Muscle of back (tissue), 3 donors: ENCODE measurements at regions not wholly inside any gene's neighbourhood (a gene's known extent, or its start where the extent isn't known, plus 50 kb on each side); places are given as distances from the start of the nearest gene placed in this dataset.

ENCODE experiments used
- DNase-seq, 3 donors: peaks; one replicate each; pipeline versions ENCODE4 v3.0.0 to v3.0.0-alpha.2; 2013

- DNase-seq: no peak
These were observed 1064.3 kb upstream of the CDH2 start for GRCh38 chr18:29241199-29241598.

GRCh38 chr18:29234751-29235150, 1057.8 kb upstream of the CDH2 start:
- no peak for DNase-seq

GRCh38 chr18:29226213-29226612, 1049.3 kb upstream of the CDH2 start:
- no peak for DNase-seq

GRCh38 chr18:29225351-29225750, 1048.4 kb upstream of the CDH2 start:
- no peak for DNase-seq

- peak in 2 of 3 donors; percentile 1 to 30 for DNase-seq
These were observed 1041.2 kb upstream of the CDH2 start for GRCh38 chr18:29218091-29218490.

- DNase-seq: no peak
These were observed 1040.4 kb upstream of the CDH2 start for GRCh38 chr18:29217124-29217915.

GRCh38 chr18:29198834-29199233, 1021.9 kb upstream of the CDH2 start:
- DNase-seq: no peak

GRCh38 chr18:29196307-29196706, 1019.4 kb upstream of the CDH2 start:
- no peak for DNase-seq

- no peak for DNase-seq
These were observed 1014.3 kb upstream of the CDH2 start for GRCh38 chr18:29191263-29191662.

- DNase-seq: no peak
These were observed 1011.8 kb upstream of the CDH2 start for GRCh38 chr18:29188760-29189159.

- DNase-seq: no peak
These were observed 1008.9 kb upstream of the CDH2 start for GRCh38 chr18:29185801-29186200.

- peak in 1 of 3 donors; percentile 43 for DNase-seq
These were observed 1007.7 kb upstream of the CDH2 start for GRCh38 chr18:29184654-29185053.

GRCh38 chr18:29181151-29181901, 1004.4 kb upstream of the CDH2 start:
- DNase-seq: peak; percentile 20 to 91 (median 36)

- peak in 1 of 3 donors; percentile 18 for DNase-seq
These were observed 999.8 kb upstream of the CDH2 start for GRCh38 chr18:29176681-29177080.

GRCh38 chr18:29174891-29175290, 998.0 kb upstream of the CDH2 start:
- DNase-seq: no peak

GRCh38 chr18:29172756-29173067, 995.8 kb upstream of the CDH2 start:
- peak in 2 of 3 donors; percentile 39 to 57 for DNase-seq

- DNase-seq: peak; percentile 22 to 72 (median 58)
These were observed 995.2 kb upstream of the CDH2 start for GRCh38 chr18:29171892-29172755.

GRCh38 chr18:29169599-29169998, 992.7 kb upstream of the CDH2 start:
- DNase-seq: no peak

- DNase-seq: peak in 2 of 3 donors; percentile 17 to 90
These were observed 988.2 kb upstream of the CDH2 start for GRCh38 chr18:29164993-29165599.

GRCh38 chr18:29164020-29164706, 987.2 kb upstream of the CDH2 start:
- peak in 2 of 3 donors; percentile 10 to 92 for DNase-seq

GRCh38 chr18:29163596-29163995, 986.7 kb upstream of the CDH2 start:
- DNase-seq: no peak
